ENCODE measurements at regions not wholly inside any gene's neighbourhood (a gene's known extent, or its start where the extent isn't known, plus 50 kb on each side); places are given as distances from the start of the nearest gene placed in this dataset.

DNA sequence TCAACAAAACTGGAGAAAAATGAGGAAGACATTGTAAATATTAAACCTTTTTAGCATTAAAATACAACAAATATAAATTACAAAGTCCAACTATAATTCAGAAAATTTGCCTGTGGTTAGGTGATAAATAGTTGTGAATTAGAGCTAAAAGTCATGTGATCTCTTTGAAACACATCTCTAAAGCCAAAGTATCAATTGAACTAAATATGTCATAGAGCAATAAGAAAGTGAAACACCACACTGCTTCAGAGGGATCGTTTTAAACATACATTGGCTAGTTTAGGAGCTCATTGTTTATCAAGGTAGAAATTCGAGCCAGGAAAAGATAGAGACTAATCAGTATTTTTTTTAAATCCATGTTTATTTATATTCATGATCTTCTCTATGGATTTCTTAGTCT is 606.3 kb upstream of the ITGA1 start:
- DNase-seq: no peak

DNA sequence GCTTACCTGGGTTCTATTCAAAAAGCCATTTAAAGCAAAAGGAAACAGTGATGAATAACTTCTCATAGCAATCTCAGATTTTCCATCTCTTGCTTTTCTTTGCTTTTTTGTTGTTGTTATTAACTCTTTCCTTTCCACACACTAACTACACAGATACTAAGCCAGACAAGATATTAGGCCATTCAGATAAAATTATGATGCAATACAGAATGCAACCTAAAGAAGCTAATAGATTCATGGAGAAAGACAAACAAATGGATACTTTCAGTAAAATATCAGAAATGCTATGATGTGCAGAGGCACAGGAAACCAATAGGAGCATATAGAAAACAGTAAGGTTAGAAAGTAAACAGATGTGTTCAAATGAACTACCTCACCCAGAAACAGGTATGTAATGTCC is 597.0 kb upstream of the ITGA1 start:
- no peak for DNase-seq

DNA sequence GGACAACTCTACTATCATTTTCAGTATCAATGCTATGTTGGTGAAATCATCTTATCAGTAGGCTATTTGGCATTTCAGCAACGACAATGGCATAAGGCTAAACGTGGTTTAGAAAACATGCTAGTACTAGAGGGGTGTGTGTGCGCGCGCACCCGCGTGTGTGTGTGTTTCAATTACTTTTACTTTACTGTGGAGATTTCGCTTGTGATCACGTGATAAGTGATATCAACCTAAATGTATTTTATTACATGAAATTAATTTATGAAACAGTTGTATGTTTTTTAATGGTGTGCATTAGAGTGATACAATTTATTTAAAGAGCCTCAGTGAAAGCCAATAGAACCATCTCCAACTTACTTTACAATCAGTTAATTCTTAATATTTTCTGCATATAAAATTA is 587.9 kb upstream of the ITGA1 start:
- DNase-seq: no peak

DNA sequence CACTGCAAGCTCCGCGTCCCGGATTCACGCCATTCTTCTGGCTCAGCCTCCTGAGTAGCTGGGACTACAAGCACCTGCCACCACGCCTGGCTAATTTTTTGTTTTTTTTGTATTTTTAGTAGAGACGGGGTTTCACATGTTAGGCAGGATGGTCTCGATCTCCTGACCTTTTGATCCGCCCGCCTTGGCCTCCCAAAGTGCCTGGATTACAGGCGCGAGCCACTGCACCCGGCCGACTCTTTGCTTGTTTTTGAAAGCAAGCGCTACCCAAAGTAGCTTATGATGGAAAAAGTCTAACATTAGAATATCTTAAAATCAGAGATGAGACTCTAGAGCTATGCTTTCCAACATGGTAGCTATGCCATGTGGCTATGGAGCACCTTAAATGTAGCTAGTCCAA is 585.5 kb upstream of the ITGA1 start:
- DNase-seq: no peak

DNA sequence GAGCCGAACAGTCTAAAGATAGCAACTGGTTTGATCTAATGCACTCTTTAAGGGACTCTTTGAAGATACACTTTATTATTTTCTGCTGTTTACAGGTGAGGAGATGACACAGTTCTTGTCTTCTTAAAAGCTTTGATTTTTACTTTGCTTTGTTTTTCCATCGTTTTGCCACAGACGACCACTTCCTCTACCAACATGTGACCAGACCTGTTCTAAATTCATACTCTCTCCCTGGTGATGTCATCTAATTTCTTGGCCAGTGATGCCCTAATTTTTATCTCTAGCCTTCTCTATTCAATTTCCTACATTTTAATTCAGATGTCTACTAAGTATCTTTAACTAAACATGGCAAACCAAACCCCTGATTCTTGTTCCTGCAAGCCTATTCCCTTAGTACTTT is 583.4 kb upstream of the ITGA1 start:
- DNase-seq: no peak

Measured in activated CD4-positive, alpha-beta T cell treated with anti-CD3 and anti-CD28 coated beads, Interleukin-2, amount 50 U/mL, for 16 hours (primary cell).